RWPE1 (cell line): ENCODE measurements at regions not wholly inside any gene's neighbourhood (a gene's known extent, or its start where the extent isn't known, plus 50 kb on each side); places are given as distances from the start of the nearest gene placed in this dataset.

ENCODE experiments used
- CTCF ChIA-PET: fragments of 350-600 bp; sonication (Branson Sonifier 250); formaldehyde crosslinking; extraction: SDS; loops from one replicate; lab custom pipeline; 2021; lab: Yijun Ruan, JAX
- POLR2A ChIA-PET: fragments of 400-600 bp; formaldehyde crosslinking; extraction: SDS; loops from one replicate; lab custom pipeline; 2020; ENCODE audit warnings: antibody characterized with exemption; ENCODE audit not compliant: low non-redundant PET; lab: Yijun Ruan, JAX
- DNase-seq: peaks from one replicate; pipeline ENCODE4 v3.0.0; 2012; ENCODE audit warnings: low spot score
- H3K27ac ChIP-seq: fragments of 450-650 bp; 2 replicates; pipeline ENCODE4 v1.5.1; 2017
- CTCF ChIP-seq: fragments of 450-650 bp; conservative IDR thresholded peaks from 2 replicates; pipeline ENCODE4 v1.5.1; 2017; ENCODE audit warnings: low read depth, mild to moderate bottlenecking

- DNase-seq, result no peak
- no peak for TF ChIP-seq CTCF
- H3K27ac ChIP-seq, result no peak overlapping the region
- POLR2A ChIA-PET, result no interaction called here
- CTCF ChIA-PET, result interaction anchor here (0.6 kb wide), 2 partner anchors 8 to 294 kb away, joined by 4 read pairs; no protein-coding TSS in a partner anchor
Measured at GRCh38 chr5:37971483-37972024, 131.7 kb upstream of the GDNF start.

GRCh38 chr5:37966871-37967270 lies 127.0 kb upstream of the GDNF start:
- no peak for DNase-seq
- no peak overlapping the region for H3K27ac ChIP-seq
- TF ChIP-seq CTCF, result no peak
- CTCF ChIA-PET, result interaction anchor here (0.7 kb wide), 1 partner anchor 227 kb away, joined by 3 read pairs; no protein-coding TSS in a partner anchor
- POLR2A ChIA-PET, result no interaction called here

- TF ChIP-seq CTCF, result no peak
- POLR2A ChIA-PET, result no interaction called here
- H3K27ac ChIP-seq, result no peak overlapping the region
- no peak for DNase-seq
- CTCF ChIA-PET, result interaction anchor here (0.6 to 0.7 kb wide), 2 partner anchors 126 to 227 kb away, joined by 3 read pairs; no protein-coding TSS in a partner anchor
Measured at GRCh38 chr5:37966291-37966690, 126.5 kb upstream of the GDNF start.

GRCh38 chr5:37962389-37962788 lies 122.5 kb upstream of the GDNF start:
- CTCF ChIA-PET, result no interaction called here
- no peak for TF ChIP-seq CTCF
- H3K27ac ChIP-seq, result no peak overlapping the region
- POLR2A ChIA-PET, result no interaction called here
- DNase-seq, result no peak

GRCh38 chr5:37957218-37957617 lies 117.4 kb upstream of the GDNF start:
- TF ChIP-seq CTCF, result no peak
- ChIA-PET CTCF (no interaction called here), POLR2A (no interaction called here)
- H3K27ac ChIP-seq, result no peak overlapping the region
- DNase-seq, result no peak

GRCh38 chr5:37955748-37956147 lies 115.9 kb upstream of the GDNF start:
- no peak for DNase-seq

More at GRCh38 chr5:37955748-37956147, 115.9 kb upstream of the GDNF start:
- TF ChIP-seq CTCF, result no peak
- H3K27ac ChIP-seq, result no peak overlapping the region
- CTCF ChIA-PET, result no interaction called here
- POLR2A ChIA-PET, result no interaction called here
